Neural progenitor cell (in vitro differentiated cells): ENCODE measurements at regions not wholly inside any gene's neighbourhood (a gene's known extent, or its start where the extent isn't known, plus 50 kb on each side); places are given as distances from the start of the nearest gene placed in this dataset.

Experiments
- DNase-seq: peaks from one replicate; pipeline ENCODE4 v3.0.0-alpha.2; 2016; ENCODE audit warnings: low spot score
- H2AFZ ChIP-seq: fragments of 200-600 bp; sonication (generic); replicated peaks from 2 replicates; pipeline ENCODE4 v1.6.1; 2016; ENCODE audit warnings: antibody characterized with exemption
- H3F3A ChIP-seq: fragments of 200-600 bp; sonication (generic); 2 replicates; pipeline ENCODE4 v1.6.1; 2016; ENCODE audit warnings: antibody characterized with exemption, low read depth
- H3K27ac ChIP-seq: fragments of 200-600 bp; sonication (generic); 2 replicates; pipeline ENCODE4 v1.5.1; 2016; ENCODE audit warnings: mild to moderate bottlenecking
- H3K27me3 ChIP-seq: fragments of 200-600 bp; sonication (generic); 2 replicates; pipeline ENCODE4 v1.6.1; 2016; ENCODE audit warnings: mild to moderate bottlenecking, moderate library complexity
- H3K36me3 ChIP-seq: fragments of 200-600 bp; sonication (generic); 2 replicates; pipeline ENCODE4 v1.5.1; 2016
- H3K4me1 ChIP-seq: fragments of 200-600 bp; sonication (generic); 2 replicates; pipeline ENCODE4 v1.6.1; 2016; ENCODE audit warnings: mixed run types
- H3K4me2 ChIP-seq: fragments of 200-600 bp; sonication (generic); 2 replicates; pipeline ENCODE4 v1.6.1; 2016
- H3K4me3 ChIP-seq: fragments of 200-600 bp; sonication (generic); 2 replicates; pipeline ENCODE4 v1.5.1; 2016
- H3K79me2 ChIP-seq: fragments of 200-600 bp; sonication (generic); 2 replicates; pipeline ENCODE4 v1.6.1; 2016; ENCODE audit warnings: low read depth
- H3K9ac ChIP-seq: fragments of 200-600 bp; sonication (generic); 2 replicates; pipeline ENCODE4 v1.6.1; 2016
- H3K9me3 ChIP-seq: fragments of 200-600 bp; sonication (generic); 2 replicates; pipeline ENCODE4 v1.5.1; 2016; ENCODE audit warnings: low read depth
- H4K20me1 ChIP-seq: fragments of 200-600 bp; sonication (generic); 2 replicates; pipeline ENCODE4 v1.6.1; 2016; ENCODE audit warnings: low read depth
- H3K27ac Mint-ChIP-seq: 3 replicates; pipeline ENCODE4 v1.8.0; 2021; ENCODE audit warnings: mixed read lengths
- H3K27me3 Mint-ChIP-seq: 2 replicates; pipeline ENCODE4 v1.8.0; 2022; ENCODE audit warnings: low read depth, mild to moderate bottlenecking, inconsistent platforms, moderate library complexity, mixed read lengths; ENCODE audit not compliant: insufficient read depth
- H3K36me3 Mint-ChIP-seq: 3 replicates; pipeline ENCODE4 v1.8.0; 2021; ENCODE audit warnings: mixed read lengths
- H3K4me1 Mint-ChIP-seq: 3 replicates; pipeline ENCODE4 v1.8.0; 2021; ENCODE audit warnings: mixed read lengths
- H3K4me3 Mint-ChIP-seq: 3 replicates; pipeline ENCODE4 v1.8.0; 2021; ENCODE audit warnings: mild to moderate bottlenecking, moderate library complexity, mixed read lengths
- H3K9me3 Mint-ChIP-seq: 3 replicates; pipeline ENCODE4 v1.8.0; 2020; ENCODE audit warnings: mixed read lengths
- CTCF ChIP-seq: fragments of 200-600 bp; sonication (generic); IDR thresholded peaks from 2 replicates; pipeline ENCODE4 v1.5.1; 2017; ENCODE audit warnings: antibody characterized with exemption, mild to moderate bottlenecking
- EZH2 ChIP-seq: fragments of 200-600 bp; sonication (generic); IDR thresholded peaks from 2 replicates; pipeline ENCODE4 v1.6.1; 2017; ENCODE audit warnings: antibody characterized with exemption, mild to moderate bottlenecking, moderate library complexity
- EZH2phosphoT487 ChIP-seq: fragments of 200-600 bp; sonication (generic); IDR thresholded peaks from 2 replicates; pipeline ENCODE4 v1.6.1; 2017; ENCODE audit warnings: antibody characterized with exemption

DNA sequence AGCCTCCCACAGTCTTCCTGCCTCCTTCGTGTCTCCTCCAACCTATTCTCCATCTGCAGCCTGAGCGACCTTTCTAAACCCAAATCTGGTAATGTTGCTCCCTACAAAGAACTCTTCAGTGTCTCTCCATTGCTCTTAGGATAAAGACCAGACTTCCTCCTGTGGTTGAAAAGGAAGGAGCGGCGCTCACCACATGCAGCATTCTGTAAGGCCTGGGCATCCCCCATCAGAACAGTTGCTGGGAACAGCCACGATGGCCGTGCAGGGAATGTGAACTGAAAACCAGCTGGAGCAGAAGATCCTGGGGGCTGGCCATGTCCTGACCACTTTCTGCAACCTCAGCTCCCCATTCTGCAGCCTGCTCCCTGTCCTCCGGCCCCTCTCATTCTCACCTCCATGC lies 237.8 kb upstream of the ZMIZ1 start:
- H3K27ac Mint-ChIP-seq = peak overlapping the region; percentile 34
- Histone ChIP-seq H3K36me3 (no peaks in the 10 kb centered on the region), H3F3A (no peaks in the 10 kb centered on the region), H3K27ac (no peak overlapping the region), H3K4me1 (peaks cover 12% of the 10 kb centered on the region), H3K4me2 (no peak overlapping the region), H3K27me3 (no peaks in the 10 kb centered on the region), H4K20me1 (no peaks in the 10 kb centered on the region), H3K79me2 (no peaks in the 10 kb centered on the region), H3K9ac (no peak overlapping the region), H2AFZ (no peak overlapping the region), H3K4me3 (no peak overlapping the region), H3K9me3 (peaks cover 6% of the 10 kb centered on the region)
- peaks cover 11% of the 10 kb centered on the region for H3K9me3 Mint-ChIP-seq
- H3K4me3 Mint-ChIP-seq = no peak overlapping the region
- H3K4me1 Mint-ChIP-seq = peaks cover 36% of the 10 kb centered on the region
- no peaks in the 10 kb centered on the region for H3K36me3 Mint-ChIP-seq
- H3K27me3 Mint-ChIP-seq = peaks cover 11% of the 10 kb centered on the region
- DNase-seq = no peak
- TF ChIP-seq CTCF (no peak), EZH2phosphoT487 (no peak)

- Mint-ChIP-seq H3K9me3 (peaks cover 11% of the 10 kb centered on the region), H3K36me3 (no peaks in the 10 kb centered on the region), H3K27ac (peak overlapping the region; percentile 34), H3K4me1 (peaks cover 34% of the 10 kb centered on the region), H3K27me3 (peaks cover 11% of the 10 kb centered on the region), H3K4me3 (no peak overlapping the region)
- H3K9ac ChIP-seq = no peak overlapping the region
- H3K27ac ChIP-seq = no peak overlapping the region
- no peaks in the 10 kb centered on the region for H4K20me1 ChIP-seq
- H3K27me3 ChIP-seq = no peaks in the 10 kb centered on the region
- H2AFZ ChIP-seq = no peak overlapping the region
- DNase-seq = no peak
- H3K9me3 ChIP-seq = peaks cover 6% of the 10 kb centered on the region
- no peaks in the 10 kb centered on the region for H3K79me2 ChIP-seq
- TF ChIP-seq EZH2phosphoT487 = no peak
- no peak for TF ChIP-seq CTCF
- TF ChIP-seq EZH2 = no peak
- H3K4me1 ChIP-seq = peaks cover 12% of the 10 kb centered on the region
- no peaks in the 10 kb centered on the region for H3F3A ChIP-seq
- no peak overlapping the region for H3K4me2 ChIP-seq
- no peak overlapping the region for H3K4me3 ChIP-seq
- no peaks in the 10 kb centered on the region for H3K36me3 ChIP-seq
Observed at GRCh38 chr10:78831461-78831860, 237.3 kb upstream of the ZMIZ1 start.

GRCh38 chr10:78832281-78832680 lies 236.5 kb upstream of the ZMIZ1 start:
- DNase-seq = no peak
- H3K4me3 Mint-ChIP-seq = no peak overlapping the region
- H3K27ac Mint-ChIP-seq = no peak overlapping the region
- H3K36me3 Mint-ChIP-seq = no peaks in the 10 kb centered on the region
- Histone ChIP-seq H3K4me2 (no peak overlapping the region), H3F3A (no peaks in the 10 kb centered on the region), H3K9ac (no peak overlapping the region), H2AFZ (no peak overlapping the region), H4K20me1 (no peaks in the 10 kb centered on the region), H3K36me3 (no peaks in the 10 kb centered on the region), H3K79me2 (no peaks in the 10 kb centered on the region), H3K27me3 (no peaks in the 10 kb centered on the region), H3K4me3 (no peak overlapping the region), H3K9me3 (peaks cover 6% of the 10 kb centered on the region), H3K4me1 (peaks cover 12% of the 10 kb centered on the region), H3K27ac (no peak overlapping the region)
- peaks cover 12% of the 10 kb centered on the region for H3K27me3 Mint-ChIP-seq
- peaks cover 11% of the 10 kb centered on the region for H3K9me3 Mint-ChIP-seq
- no peak for TF ChIP-seq EZH2phosphoT487
- peaks cover 27% of the 10 kb centered on the region for H3K4me1 Mint-ChIP-seq

GRCh38 chr10:78838141-78838657 lies 230.6 kb upstream of the ZMIZ1 start:
- Histone ChIP-seq H3K79me2 (no peaks in the 10 kb centered on the region), H3K9me3 (peaks cover 6% of the 10 kb centered on the region), H3K4me1 (no peaks in the 10 kb centered on the region), H3K4me2 (no peak overlapping the region), H2AFZ (no peak overlapping the region), H3K9ac (no peak overlapping the region), H3K36me3 (no peaks in the 10 kb centered on the region), H3K27me3 (no peaks in the 10 kb centered on the region), H4K20me1 (no peaks in the 10 kb centered on the region), H3K27ac (no peak overlapping the region), H3K4me3 (no peak overlapping the region), H3F3A (no peaks in the 10 kb centered on the region)
- no peak overlapping the region for H3K4me3 Mint-ChIP-seq
- peaks cover 6% of the 10 kb centered on the region for H3K4me1 Mint-ChIP-seq
- peaks cover 17% of the 10 kb centered on the region for H3K27me3 Mint-ChIP-seq
- H3K27ac Mint-ChIP-seq = no peak overlapping the region
- no peaks in the 10 kb centered on the region for H3K36me3 Mint-ChIP-seq
- no peak for DNase-seq
- H3K9me3 Mint-ChIP-seq = peaks cover 13% of the 10 kb centered on the region
- TF ChIP-seq EZH2phosphoT487 (no peak), EZH2 (no peak), CTCF (no peak)
